GM23338 (cell line): ENCODE measurements at regions not wholly inside any gene's neighbourhood (a gene's known extent, or its start where the extent isn't known, plus 50 kb on each side); places are given as distances from the start of the nearest gene placed in this dataset.

Source experiments
- CREB1 ChIP-seq: fragments of 250-450 bp; sonication (Bioruptor Pico); IDR thresholded peaks from 2 replicates; pipeline ENCODE4 v1.5.0; 2020; ENCODE audit warnings: low read depth, mild to moderate bottlenecking, moderate library complexity
- JUNB ChIP-seq: IDR thresholded peaks from one replicate; pipeline ENCODE4 v1.6.1; 2016; ENCODE audit warnings: antibody characterized with exemption; ENCODE audit not compliant: unreplicated experiment
- POLR2AphosphoS5 ChIP-seq: IDR thresholded peaks from 2 replicates; pipeline ENCODE4 v1.6.1; 2016; ENCODE audit warnings: antibody characterized with exemption, low read depth
- TF ChIP-seq, protein P1 (sequence below), 2 experiments: fragments of 200-600 bp in 1 of 2; sonication (generic) in 1 of 2; conservative IDR thresholded peaks; 2 replicates each; pipeline versions ENCODE4 v1.5.1 to v1.6.1; 2016 to 2017; ENCODE audit warnings: antibody characterized with exemption in 2 of 2, low read depth in 2 of 2, mild to moderate bottlenecking in 2 of 2, moderate library complexity in 1 of 2

DNA sequence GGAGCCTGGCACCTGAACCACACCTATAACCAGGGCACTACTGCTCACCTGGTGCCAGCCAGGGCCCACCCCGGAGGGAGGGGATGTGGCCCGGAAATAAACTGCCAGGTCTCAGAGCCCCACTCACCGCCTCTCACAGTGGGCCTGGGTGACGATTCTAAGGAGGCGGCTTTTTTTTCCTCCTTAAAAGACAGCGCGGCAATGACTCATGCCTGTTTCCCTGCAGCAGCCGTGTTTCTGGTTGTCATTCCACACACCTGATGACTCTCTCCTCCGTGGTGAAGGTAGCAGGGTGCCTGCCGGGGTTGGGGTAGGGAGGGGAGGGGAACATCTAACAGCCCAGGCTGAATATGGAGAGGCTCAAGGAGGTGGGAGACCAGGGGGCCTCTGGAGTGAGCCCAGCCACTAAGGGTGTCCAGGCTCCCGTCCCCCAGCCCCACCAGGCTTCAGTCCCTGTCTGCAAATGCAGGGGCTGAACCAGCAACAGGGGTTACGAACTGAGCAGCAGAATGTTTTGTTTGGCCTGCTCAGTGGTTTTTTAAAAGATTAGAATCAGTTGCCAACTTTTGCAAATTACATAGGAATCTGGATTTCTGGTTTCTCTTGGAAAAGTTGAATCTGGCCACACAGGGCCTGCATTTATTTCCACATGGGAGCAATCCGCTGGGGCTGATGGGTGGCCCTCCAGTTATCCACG is 127.3 kb upstream of the LINGO1 start:
- TF ChIP-seq POLR2AphosphoS5 (no peak), CREB1 (CRISPR knock-in tag) (no peak), JUNB (no peak)
- TF ChIP-seq, protein P1, sequence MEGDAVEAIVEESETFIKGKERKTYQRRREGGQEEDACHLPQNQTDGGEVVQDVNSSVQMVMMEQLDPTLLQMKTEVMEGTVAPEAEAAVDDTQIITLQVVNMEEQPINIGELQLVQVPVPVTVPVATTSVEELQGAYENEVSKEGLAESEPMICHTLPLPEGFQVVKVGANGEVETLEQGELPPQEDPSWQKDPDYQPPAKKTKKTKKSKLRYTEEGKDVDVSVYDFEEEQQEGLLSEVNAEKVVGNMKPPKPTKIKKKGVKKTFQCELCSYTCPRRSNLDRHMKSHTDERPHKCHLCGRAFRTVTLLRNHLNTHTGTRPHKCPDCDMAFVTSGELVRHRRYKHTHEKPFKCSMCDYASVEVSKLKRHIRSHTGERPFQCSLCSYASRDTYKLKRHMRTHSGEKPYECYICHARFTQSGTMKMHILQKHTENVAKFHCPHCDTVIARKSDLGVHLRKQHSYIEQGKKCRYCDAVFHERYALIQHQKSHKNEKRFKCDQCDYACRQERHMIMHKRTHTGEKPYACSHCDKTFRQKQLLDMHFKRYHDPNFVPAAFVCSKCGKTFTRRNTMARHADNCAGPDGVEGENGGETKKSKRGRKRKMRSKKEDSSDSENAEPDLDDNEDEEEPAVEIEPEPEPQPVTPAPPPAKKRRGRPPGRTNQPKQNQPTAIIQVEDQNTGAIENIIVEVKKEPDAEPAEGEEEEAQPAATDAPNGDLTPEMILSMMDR (conservative IDR thresholded peaks at IDR 0.05; ENCODE audit: low read depth in 2 of 2) = no peak
